DMS79 treated with DMSO at 0.1 percent for 48 hours (cell line): ENCODE measurements at regions not wholly inside any gene's neighbourhood (a gene's known extent, or its start where the extent isn't known, plus 50 kb on each side); places are given as distances from the start of the nearest gene placed in this dataset.
"Not testable (repeated sequence)": the region's sequence is repeated elsewhere in the genome, so short reads cannot be mapped to it uniquely, and the experiment has no call there.

Experiments used
- DNase-seq: peaks from one replicate; lab custom pipeline; 2025; lab: John Stamatoyannopoulos, UW

DNA sequence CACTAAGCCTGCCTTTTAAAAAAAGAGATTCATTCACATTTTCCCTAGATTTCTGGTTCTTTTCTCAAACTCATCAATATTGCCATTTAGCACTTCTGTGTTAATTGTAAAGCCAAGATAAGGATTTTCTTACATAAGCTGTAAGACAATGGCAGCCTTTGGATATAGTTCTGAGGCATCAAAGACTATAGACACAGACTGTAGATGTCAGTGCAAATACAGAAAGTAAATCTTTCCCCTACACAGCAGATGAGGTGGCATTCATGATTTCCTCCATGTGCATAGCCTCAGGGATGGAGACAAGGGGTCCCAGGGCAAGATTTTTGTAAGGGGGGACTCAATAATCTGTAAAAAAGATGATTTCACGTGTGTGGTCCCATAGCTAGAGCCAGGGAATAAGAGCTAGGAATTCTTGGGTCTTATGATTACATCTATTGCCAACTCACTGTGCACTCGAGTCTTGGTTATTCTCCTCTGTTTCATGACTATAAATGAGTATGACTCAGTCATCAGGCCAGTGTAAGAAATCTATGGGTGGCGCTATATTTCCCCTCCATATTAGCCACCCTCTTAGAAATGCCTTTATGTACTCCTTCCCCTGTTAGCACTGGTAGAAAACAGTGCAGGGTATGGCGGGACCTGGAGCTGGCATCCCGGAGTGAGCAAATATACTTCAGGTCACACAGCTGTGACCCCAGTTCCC is 207.5 kb downstream of the EXOC5 start:
- no peak for DNase-seq

DNA sequence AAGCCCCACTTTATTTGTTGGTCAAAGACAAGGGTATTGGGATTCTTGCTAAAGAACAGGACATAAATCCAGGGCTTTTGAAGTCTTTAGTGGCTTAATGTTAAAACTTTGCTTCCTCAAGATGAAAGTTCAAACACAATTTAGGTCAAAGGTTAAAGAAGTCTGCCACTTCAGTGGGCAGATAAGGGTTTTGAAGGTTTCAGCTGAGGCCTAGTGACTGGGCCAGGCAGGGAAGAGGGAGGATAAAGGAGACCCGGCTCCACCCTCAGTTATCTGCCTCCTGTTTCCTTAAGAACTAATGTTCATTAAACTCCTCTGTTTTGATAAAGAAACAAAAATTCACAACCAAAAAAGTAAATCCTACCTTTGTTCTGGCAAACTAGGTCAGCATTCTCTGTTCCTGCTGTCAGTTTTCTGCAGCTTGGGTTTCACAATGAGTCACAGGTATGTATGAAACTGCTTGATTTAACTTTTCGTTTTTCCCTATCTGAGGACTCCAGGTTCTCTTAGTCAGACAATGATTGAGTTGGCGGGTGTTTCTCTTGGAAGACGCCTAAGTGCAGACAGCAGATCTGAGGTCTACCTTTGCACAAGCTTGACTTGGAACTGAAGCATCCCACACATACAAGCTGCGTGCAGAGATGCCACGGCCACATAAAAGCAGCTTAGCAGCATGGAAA is 208.3 kb downstream of the EXOC5 start:
- DNase-seq, result no peak

DNA sequence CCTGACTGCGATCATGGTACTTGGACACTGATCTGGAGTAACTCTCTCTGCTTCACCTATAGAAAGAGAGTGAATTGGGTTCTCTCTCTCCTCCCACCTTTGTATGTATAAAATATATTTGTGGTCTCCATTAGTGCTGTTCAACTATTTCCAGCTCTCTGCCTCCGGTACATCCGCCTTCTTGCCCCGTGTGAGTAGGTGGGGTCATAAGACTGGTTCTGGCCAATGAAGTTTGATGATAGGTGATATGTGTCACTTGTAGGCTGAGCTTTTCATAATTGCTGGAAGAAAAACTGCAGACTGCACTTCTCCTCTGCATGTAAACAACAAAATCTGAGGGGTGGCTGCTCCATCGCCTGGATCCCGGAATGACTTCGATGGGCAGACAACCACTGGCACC is 210.4 kb downstream of the EXOC5 start:
- no peak for DNase-seq

DNA sequence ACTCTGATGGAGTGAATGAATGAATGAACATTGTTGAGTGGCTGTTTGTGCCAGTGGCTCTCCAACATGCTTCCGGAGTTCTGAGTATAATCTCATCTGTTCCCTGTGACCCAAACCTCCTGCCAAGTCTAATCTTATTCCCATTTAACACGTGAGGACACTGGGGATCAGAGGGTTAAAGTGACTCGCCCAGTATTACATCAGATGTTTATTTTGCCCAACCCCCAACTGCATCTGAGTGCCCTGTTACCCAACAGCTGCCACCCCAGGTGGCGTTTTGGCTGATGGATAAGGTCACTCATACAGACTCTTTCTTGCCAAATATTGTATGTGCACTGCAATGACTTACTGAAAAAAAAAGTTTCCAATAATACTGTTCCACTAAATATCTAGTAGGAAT is 210.9 kb downstream of the EXOC5 start:
- no peak for DNase-seq

DNA sequence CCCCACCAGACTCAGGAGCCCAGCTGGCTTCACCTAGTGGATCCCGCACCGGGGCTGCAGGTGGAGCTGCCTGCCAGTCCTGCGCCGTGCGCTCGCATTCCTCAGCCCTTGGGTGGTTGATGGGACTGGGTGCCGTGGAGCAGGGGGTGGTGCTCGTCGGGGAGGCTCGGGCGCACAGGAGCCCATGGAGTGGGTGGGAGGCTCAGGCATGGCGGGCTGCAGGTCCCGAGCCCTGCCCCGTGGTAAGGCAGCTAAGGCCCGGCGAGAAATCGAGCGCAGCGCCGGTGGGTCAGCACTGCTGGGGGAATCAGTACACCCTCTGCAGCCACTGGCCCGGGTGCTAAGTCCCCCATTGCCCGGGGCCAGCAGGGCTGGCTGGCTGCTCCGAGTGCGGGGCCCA is 212.2 kb downstream of the EXOC5 start:
- not testable (repeated sequence) for DNase-seq

DNA sequence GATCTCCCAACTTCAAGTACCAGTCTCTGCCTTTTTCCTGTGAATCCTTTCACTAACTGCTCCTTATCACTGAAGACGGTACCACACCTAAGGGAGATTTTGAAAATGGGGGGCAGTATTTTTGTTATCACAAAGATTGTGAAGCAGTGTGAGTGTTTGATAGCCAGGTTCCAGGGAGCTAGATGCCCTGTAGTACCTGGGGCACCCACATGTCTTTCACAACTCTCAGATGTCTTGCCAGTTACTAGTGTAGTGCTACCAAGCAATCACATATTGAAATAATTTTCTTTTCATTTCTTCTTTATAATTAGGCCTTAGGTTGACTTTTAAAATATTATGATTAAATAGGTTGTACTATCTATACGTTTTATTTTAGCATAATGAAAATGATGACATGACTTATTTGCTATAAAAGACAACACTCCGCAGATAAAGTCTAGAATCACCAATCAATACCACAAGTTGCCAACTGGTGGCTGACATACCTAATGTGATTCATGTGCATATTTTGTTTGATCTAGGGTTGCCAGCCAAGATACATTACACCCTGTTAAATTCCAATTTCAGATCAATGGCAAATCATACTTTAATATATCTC is 215.9 kb downstream of the EXOC5 start:
- no peak for DNase-seq

DNA sequence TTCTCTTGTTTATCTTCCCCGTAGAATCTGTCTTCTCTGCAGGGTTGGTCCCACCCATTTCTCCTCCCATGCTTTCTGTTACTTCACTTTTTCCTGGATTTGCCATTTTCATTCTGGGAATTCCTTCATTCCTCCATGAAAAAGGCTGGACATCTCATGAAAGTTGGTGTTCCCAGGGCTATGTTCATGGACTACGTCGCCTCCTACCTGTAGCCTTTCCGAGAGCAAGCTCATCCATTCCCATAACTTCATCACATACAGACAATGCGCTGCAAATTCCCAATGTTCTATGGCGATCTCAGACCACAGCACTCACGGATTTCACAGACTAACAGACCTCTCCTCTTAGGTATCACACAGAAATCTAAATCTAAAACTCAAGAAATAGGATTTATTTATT is 217.1 kb downstream of the EXOC5 start:
- DNase-seq, result no peak

DNA sequence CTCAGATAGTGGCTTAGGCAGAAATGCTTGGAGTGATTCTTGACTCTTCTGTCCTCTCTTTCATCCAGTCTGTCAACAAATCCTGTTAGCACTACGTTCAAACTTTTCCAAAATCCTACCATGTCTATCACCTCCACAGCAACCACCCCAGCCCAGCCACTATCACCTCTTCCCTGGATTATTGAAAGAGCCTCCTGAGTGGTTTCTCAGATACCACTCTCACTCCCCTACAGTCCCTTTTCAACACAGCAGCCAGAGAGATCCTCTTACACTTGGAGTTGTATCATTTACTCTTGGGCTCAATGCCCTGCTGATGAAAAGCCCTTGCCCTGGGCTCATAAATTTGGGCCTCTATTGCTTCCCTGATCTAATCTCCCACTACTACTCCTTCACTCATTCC is 218.9 kb downstream of the EXOC5 start:
- no peak for DNase-seq

DNA sequence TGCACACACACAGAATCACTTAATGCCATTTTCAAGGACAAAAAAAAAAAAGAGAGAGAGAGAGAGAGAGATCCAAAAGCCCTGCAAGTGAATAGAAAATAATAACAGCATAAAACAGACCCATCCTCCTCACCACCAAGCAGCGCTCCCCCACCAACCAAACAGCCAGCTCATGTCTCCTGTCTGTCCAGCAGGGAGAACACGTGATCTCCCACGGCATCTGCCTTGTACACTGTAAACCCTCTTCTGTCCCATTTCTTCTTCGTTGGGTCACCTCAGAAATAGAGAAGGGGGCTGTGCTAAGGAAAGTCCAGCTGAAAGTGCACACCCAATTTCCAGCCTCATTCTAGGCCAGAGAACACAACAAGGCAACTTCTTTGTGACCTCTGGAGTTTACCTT is 222.5 kb downstream of the EXOC5 start:
- DNase-seq, result no peak

DNA sequence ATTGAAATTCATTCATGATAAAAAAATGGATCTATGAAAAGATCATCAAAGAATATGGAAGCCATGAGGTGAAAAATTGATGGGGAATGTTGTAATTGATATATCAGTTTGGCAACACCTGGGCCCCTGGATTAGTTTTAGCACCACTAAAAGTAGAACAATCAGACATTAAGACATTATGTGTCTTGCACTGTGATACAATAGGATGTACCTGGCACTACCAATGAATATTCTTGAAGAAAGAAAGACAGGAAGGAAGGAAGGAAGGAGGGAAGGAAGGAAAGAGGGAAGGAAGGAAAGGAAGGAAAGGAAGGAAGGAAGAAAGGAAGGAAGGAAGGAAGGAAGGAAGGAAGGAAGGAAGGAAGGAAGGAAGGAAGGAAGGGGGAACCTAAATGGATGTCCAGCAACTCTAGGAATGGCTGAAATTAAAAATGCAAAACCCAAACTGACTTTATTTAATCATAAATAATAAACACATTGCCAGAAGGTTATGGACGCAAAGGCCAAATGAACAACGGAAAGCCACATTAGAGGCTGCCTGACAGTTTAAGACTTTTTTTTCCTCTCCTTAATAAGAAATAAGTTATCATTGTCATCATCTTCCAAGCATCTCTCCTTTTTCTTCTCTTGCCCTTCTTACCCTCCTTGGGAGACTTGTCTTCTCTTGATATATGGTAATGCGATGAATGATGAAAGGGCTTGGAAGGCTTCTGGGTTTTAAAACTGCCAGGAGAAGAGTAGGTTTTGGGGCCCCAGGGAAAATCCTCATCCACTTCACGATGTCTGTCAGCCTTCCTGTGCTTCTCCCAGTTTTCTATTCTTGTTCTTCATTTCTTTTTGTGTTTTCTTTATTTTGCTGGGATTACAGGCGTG is 224.4 kb downstream of the EXOC5 start:
- not testable (repeated sequence) for DNase-seq

DNA sequence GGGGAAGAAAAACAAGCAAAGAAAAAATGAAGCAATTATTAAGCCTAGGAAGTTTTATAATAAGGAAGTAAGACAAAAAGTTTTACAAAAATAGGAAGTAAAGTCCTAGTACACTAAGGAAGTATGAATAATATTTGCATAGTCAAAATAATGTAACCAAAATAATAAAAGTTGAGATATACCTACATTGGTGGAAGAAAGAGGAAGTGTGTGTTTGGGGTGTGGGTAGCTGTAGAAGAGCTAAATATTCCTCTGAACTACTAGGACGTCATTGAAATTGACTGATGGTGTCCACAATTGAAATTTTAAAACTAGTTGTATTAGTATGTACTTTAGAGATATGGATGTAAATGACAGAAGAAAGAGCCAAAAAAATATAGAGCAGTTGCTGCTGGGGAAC is 228.4 kb upstream of the OTX2 start:
- no peak for DNase-seq

DNA sequence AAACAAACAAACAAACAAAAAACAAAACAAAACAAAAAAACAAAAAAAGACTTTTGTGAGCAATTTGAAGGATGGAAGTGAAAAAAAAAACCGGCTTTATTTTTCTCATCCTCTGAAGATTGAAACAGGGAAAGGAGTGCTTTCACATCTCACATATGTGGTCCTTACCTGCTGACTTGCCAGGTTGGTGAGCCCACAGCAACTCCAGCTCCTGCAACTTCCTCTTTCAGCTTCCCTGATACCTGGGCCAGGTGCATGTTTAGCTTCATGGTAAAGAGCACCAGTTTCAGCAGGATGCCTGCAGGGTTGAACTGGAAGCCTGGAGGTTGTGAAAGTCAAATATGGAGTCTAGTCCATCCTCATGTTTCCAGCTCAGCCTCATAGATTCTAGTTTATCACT is 221.2 kb upstream of the OTX2 start:
- no peak for DNase-seq

DNA sequence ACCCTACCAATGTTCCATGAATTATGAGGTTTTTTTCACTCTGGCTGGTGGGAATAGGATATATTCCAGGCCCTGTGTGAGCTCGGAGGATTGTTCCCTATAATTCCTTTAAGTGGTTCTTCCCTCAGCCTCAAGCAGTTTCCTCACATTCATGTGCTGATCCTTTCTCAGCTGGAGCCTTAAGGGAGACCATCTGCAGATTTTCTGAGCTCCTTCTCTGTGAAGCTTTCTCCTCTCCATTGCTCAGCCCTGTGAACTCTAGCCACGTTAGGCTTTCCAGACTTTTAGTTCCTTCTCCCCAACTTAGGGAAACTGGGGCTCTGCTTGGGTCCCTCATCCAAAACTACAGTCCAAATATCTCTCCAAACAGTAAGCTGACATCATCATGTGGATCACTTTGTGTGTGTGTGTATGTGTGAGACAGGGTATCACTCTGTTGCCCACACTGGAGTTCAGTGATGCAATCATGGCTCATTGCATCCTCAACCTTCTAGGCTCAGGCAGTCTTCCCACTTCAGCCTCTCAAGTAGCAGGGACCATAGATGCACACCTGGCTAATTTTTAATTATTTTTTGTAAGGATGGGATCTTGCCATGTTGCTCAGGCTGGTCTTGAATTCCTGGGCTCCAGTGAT is 219.5 kb upstream of the OTX2 start:
- DNase-seq, result no peak

DNA sequence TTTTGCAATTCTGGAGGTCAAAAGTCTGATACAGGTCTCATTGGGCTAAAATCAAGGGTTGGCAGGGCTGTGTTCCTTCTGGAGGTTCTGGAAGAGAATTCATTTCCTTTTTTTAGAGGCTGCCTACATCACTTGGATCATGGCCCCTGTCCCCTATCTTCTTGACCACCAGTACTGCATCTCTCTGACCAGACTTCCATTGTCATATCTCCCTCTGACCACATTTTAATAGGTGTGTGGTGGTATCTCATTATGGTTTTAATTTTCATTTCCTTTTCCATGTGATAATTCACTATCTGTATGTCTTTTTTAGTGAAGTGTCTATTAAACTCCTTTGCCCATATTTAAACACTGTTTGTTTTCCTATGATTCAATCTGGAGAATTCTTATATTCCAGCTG is 215.2 kb upstream of the OTX2 start:
- no peak for DNase-seq

DNA sequence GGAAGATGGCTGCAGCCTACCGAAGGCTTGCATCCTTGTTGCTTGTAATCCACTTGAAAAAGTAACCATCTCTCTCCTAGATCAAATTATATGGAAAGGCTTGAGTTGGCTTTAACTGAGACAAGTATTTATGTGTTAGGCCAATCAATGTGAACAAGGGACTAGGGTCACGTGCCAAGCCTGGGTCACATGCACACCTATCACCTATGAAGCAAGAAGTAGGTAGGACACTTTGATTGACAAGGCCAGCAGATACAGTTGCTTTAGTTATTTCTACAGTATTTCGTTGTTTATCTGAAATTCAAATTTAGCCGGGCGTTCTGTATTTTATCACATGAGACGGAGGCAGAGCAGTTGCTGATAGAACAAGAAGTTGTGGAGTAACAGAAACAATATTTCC is 212.3 kb upstream of the OTX2 start:
- DNase-seq, result no peak

DNA sequence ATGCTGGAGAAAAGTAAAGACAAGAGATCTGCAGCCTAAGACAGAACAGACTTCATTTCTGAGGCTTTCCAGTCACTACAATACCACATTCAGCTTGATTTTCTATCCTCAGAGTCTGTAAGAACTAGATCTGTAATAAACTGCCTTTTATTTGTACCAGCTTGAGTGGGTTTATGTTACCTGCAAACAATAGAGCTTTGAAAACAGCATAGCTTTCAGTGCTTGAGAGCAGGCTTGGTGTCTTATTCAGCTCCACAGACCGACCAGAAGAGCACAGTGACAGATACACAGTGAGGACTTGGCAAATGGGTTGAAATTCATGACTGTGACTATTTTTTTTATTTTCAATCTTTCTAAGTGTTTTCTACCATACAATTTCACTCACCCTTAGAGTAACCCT is 207.8 kb upstream of the OTX2 start:
- DNase-seq, result no peak

DNA sequence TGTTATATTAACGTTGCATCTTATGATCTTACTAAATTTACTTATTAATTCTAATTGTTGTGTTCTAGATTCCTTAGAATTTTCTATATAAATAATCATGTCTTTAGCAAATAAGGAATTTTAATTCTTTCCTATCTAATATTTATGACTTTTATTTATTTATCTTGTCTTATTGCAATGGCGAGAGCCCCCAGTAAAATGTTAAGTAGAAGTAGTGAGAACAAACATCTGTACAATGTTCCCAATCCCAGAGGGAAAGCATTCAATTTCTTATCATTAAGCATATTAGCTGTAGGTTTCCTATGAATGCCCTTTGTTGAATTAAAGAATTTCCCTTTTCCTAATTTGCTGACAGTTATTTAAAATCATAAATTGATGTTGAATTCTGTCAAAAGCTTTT is 203.7 kb upstream of the OTX2 start:
- no peak for DNase-seq

DNA sequence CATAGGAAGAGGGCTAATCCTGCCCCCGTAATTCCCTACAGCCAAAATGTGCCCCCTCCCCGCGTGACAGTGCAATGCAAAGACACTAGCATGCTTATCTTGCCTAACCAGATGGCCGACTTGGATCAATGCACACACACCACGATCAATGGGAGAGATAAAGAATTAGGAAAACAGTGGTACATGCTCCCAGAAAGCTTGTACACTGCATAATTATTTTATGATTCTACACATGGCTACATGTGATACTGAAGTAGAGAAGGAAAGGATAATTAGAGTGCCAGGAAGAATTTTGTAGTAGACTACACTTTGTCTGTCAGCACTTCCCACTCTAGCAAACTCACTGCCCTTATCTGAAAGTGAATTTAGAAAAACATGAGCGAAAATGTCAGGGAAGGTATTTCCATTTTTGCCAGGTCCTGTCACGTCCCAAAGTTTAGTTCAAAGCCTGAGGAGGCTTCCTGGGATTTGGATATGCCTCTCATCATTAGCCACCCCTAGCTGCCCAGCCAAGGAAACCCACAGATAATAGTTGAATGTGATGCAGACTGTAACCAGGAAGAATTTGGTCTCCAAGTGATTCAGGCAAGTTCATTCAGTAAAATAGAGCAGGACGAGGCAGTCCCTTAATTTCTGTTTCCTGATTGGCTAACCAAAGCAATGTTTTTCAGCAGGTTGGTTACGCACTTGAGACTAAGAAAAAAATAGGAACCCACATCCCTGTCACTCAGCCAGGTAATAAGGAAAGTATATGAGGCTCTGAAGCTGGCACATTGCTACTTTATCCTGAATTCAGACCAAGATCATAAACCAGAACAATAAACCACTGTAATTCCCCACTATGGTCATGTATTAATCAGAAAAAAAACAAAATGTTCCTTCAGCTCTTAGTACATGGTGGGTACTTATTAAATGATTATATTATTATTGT is 199.6 kb upstream of the OTX2 start:
- DNase-seq, result no peak

DNA sequence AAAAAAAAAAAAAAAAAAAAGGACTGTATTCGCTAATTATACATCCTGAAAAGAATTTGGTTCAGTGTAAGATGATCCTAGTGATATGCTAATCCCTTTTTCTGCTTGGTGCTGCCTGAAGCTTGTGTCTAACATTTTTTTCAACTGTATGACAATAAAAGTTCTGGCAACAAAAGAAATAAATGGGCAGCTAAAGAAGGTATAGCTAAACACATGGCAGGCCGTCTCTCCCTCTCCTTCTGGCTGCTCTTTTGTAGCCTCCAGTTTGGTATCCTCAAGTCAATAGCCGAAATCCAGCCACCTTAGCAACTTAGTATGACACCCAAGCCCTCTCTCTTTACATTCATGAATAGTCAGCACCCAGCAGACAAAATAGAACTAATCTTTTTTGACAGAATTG is 198.3 kb upstream of the OTX2 start:
- no peak for DNase-seq

DNA sequence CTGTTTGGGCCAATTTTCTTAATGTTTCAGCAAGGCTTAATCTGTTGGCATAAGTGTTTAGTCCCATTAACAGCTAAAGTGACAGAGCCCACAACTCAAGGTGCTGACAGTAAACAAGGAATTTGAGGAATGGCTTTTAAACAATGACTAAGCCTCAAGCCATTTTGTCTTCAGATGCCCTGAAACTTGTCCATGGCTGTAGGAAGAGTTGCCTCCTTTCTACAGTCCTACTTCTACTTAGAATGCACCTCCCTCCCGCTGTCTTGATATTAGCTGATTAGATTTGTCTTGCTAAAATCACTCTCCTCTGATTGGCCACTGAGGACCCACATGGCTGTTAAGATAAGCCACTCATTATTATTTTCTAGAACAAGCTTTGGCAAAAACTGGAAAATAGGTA is 188.4 kb upstream of the OTX2 start:
- no peak for DNase-seq
